Immature natural killer cell (primary cell): ENCODE measurements at regions not wholly inside any gene's neighbourhood (a gene's known extent, or its start where the extent isn't known, plus 50 kb on each side); places are given as distances from the start of the nearest gene placed in this dataset.

Source experiments
- DNase-seq, 3 donors: peaks; one replicate each; pipeline ENCODE4 v3.0.0; 2022; ENCODE audit warnings: mixed read lengths in 1 of 3
- H3K27ac Mint-ChIP-seq, 6 donors: one replicate each; pipeline ENCODE4 v1.8.0; 2020; ENCODE audit warnings: mixed read lengths in 6 of 6, mild to moderate bottlenecking in 5 of 6, inconsistent platforms in 4 of 6, moderate library complexity in 3 of 6
- H3K27me3 Mint-ChIP-seq, 3 donors: one replicate each; pipeline ENCODE4 v1.8.0; 2020 to 2021; ENCODE audit warnings: low read depth in 3 of 3, mild to moderate bottlenecking in 3 of 3, mixed read lengths in 3 of 3, moderate library complexity in 3 of 3, inconsistent platforms in 1 of 3
- H3K36me3 Mint-ChIP-seq, 3 donors: one replicate each; pipeline ENCODE4 v1.8.0; 2020; ENCODE audit warnings: mixed read lengths in 3 of 3, inconsistent platforms in 2 of 3, mild to moderate bottlenecking in 2 of 3
- H3K4me1 Mint-ChIP-seq, 2 donors: one replicate each; pipeline ENCODE4 v1.8.0; 2020; ENCODE audit warnings: inconsistent platforms in 2 of 2, mild to moderate bottlenecking in 2 of 2, mixed read lengths in 2 of 2, moderate library complexity in 1 of 2
- H3K4me3 Mint-ChIP-seq, 5 donors: one replicate each; pipeline ENCODE4 v1.8.0; 2020; ENCODE audit warnings: mild to moderate bottlenecking in 5 of 5, mixed read lengths in 5 of 5, inconsistent platforms in 3 of 5, moderate library complexity in 3 of 5
- H3K9me3 Mint-ChIP-seq, 6 donors: one replicate each; pipeline ENCODE4 v1.8.0; 2020; ENCODE audit warnings: mild to moderate bottlenecking in 6 of 6, mixed read lengths in 6 of 6, inconsistent platforms in 4 of 6, moderate library complexity in 3 of 6

- H3K27ac Mint-ChIP-seq: no peak overlapping the region
- H3K4me1 Mint-ChIP-seq: no peaks in the 10 kb centered on the region
- H3K9me3 Mint-ChIP-seq: peaks cover 0 to 12% (median 0%) of the 10 kb centered on the region in 6 donors
- H3K4me3 Mint-ChIP-seq: no peak overlapping the region
- H3K36me3 Mint-ChIP-seq: no peaks in the 10 kb centered on the region
- no peaks in the 10 kb centered on the region for H3K27me3 Mint-ChIP-seq
- no peak for DNase-seq
These were observed 435.8 kb upstream of the CLINT1 start for GRCh38 chr5:158294701-158295100.

- DNase-seq: no peak
- Mint-ChIP-seq H3K4me1 (no peaks in the 10 kb centered on the region), H3K27me3 (peaks cover 0 to 2% (median 0%) of the 10 kb centered on the region in 3 donors), H3K36me3 (no peaks in the 10 kb centered on the region), H3K27ac (no peak overlapping the region), H3K4me3 (no peak overlapping the region), H3K9me3 (peaks cover 0 to 12% (median 0%) of the 10 kb centered on the region in 6 donors)
These were observed 434.0 kb upstream of the CLINT1 start for GRCh38 chr5:158292981-158293380.

DNA sequence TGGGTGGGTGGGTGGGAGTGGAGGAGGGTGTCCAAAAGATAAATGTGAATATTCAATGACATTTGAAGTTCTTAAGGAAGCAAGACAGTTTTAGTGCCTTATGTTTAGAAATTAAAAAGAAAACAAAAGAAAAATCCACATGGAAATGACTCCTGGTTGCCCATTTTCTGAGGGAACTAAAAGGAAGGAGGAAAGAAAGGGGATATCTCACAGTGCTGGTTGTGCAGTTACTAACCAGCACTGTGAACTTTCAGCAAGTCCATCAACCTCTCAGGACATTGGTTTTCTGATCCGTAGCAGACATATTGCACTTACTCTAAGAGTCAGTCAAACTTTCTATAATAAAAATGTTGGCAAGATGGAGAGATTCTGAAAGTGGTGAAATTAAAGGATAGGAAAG, 431.0 kb upstream of the CLINT1 start:
- Mint-ChIP-seq H3K4me3 (no peak overlapping the region), H3K36me3 (no peaks in the 10 kb centered on the region), H3K4me1 (no peaks in the 10 kb centered on the region), H3K9me3 (no peaks in the 10 kb centered on the region), H3K27me3 (peaks cover 0 to 2% (median 0%) of the 10 kb centered on the region in 3 donors), H3K27ac (no peak overlapping the region)
- DNase-seq: no peak

GRCh38 chr5:158288272-158288657, 429.3 kb upstream of the CLINT1 start:
- H3K4me3 Mint-ChIP-seq: no peak overlapping the region
- H3K36me3 Mint-ChIP-seq: no peaks in the 10 kb centered on the region
- H3K4me1 Mint-ChIP-seq: no peaks in the 10 kb centered on the region
- peaks cover 0 to 2% (median 0%) of the 10 kb centered on the region in 6 donors for H3K9me3 Mint-ChIP-seq
- DNase-seq: no peak
- no peak overlapping the region for H3K27ac Mint-ChIP-seq
- peaks cover 0 to 2% (median 0%) of the 10 kb centered on the region in 3 donors for H3K27me3 Mint-ChIP-seq

DNA sequence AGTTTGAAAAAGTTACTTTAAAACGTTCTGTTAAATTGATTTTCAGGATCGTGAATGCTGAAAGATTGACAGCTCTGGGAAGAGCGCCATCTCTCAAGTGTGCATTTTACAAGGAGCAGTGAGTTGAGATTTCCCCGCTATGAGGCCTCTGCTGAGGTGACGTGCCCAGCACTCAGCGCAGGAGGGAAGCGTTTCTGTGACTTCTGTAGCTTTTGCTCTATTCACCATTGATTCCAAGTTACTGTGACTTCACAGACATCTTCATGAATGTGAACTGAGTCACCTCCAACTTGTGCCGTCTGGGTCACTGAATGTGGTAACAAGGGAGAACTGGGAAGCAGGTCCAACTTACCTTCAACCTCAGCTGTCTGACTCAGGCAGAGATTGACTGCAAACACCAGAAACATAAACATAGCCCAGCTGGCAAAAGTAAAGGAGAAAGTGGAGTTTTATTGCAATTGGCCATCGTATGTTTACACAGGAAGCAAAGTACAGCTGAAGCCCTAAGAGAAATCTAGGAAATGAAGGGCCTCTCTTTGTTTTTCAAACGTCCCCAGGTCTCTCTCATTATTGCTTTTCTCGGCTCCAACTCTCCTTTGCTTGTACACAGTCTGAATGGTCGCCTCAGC, 428.8 kb upstream of the CLINT1 start:
- peaks cover 0 to 2% (median 0%) of the 10 kb centered on the region in 6 donors for H3K9me3 Mint-ChIP-seq
- peaks cover 0 to 2% (median 0%) of the 10 kb centered on the region in 3 donors for H3K27me3 Mint-ChIP-seq
- H3K36me3 Mint-ChIP-seq: no peaks in the 10 kb centered on the region
- no peak overlapping the region for H3K4me3 Mint-ChIP-seq
- DNase-seq: no peak
- H3K27ac Mint-ChIP-seq: no peak overlapping the region
- no peaks in the 10 kb centered on the region for H3K4me1 Mint-ChIP-seq

- peaks cover 0 to 2% (median 0%) of the 10 kb centered on the region in 3 donors for H3K27me3 Mint-ChIP-seq
- H3K27ac Mint-ChIP-seq: no peak overlapping the region
- H3K36me3 Mint-ChIP-seq: no peaks in the 10 kb centered on the region
- no peak overlapping the region for H3K4me3 Mint-ChIP-seq
- DNase-seq: no peak
- no peaks in the 10 kb centered on the region for H3K4me1 Mint-ChIP-seq
- H3K9me3 Mint-ChIP-seq: peaks cover 0 to 2% (median 0%) of the 10 kb centered on the region in 6 donors
These were observed 427.9 kb upstream of the CLINT1 start for GRCh38 chr5:158286827-158287226.

DNA sequence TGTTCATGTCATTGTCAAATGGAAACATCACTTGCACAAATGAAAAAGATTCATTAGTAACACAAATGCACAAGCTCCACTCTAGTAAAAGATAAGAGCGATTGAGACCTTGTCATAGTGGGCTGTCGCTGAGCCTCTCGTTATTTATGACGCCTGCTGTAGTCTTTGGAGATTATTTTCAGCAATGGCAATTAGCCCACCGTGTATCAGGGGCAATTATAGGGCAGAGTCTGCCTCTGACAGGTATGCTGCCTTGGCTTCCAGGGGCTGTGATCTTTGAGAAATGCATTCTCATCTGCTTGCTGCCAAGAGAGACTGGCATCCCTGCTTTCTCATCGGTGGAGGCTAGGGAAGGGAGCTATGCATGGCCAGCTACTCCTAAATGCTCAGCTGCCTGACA, 426.8 kb upstream of the CLINT1 start:
- Mint-ChIP-seq H3K4me1 (no peaks in the 10 kb centered on the region), H3K36me3 (no peaks in the 10 kb centered on the region), H3K27me3 (peaks cover 0 to 2% (median 0%) of the 10 kb centered on the region in 3 donors), H3K9me3 (peaks cover 0 to 2% (median 0%) of the 10 kb centered on the region in 6 donors), H3K27ac (no peak overlapping the region), H3K4me3 (no peak overlapping the region)
- no peak for DNase-seq

DNA sequence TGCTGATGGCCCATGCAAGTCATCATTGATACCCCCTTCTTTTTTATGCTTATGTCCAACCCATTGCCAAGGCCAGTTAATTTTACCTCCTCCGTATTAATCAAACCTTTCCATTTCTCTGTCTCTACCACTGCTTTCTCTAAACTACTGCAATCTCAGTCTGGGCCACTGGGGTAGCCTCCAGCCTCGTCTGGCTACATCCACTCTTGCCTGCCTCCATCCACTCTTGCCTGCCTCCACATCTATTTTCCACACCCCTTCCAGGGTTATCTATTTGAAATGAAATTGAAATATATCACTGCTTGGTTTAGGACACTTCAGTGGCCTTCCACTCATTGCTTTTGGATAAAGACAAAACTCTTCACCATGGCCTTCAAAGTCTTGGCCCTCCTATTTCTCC, 425.3 kb upstream of the CLINT1 start:
- no peak overlapping the region for H3K4me3 Mint-ChIP-seq
- peaks cover 0 to 2% (median 0%) of the 10 kb centered on the region in 6 donors for H3K9me3 Mint-ChIP-seq
- no peak for DNase-seq
- no peaks in the 10 kb centered on the region for H3K4me1 Mint-ChIP-seq
- no peaks in the 10 kb centered on the region for H3K27me3 Mint-ChIP-seq
- no peaks in the 10 kb centered on the region for H3K36me3 Mint-ChIP-seq
- no peak overlapping the region for H3K27ac Mint-ChIP-seq

DNA sequence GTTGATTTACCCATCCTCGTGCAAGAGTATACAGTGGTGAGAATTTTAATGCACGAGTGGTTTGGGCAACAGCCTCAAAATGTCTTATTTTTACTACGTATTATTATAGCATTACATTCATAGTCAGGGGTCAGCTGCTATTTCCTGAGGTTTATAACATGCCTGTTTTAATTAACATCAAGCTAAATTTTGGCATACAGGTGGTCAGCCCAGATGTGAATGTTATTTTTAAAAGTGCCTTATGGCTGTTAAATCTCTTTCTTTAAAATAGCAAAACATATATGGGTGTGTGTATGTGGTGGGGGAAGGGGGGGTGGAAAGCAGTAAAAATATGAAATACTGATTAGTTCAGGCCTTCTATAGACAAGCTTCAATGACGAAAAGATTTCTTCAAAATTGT, 424.5 kb upstream of the CLINT1 start:
- DNase-seq: no peak
- Mint-ChIP-seq H3K4me3 (no peak overlapping the region), H3K4me1 (no peaks in the 10 kb centered on the region), H3K27ac (no peak overlapping the region), H3K9me3 (peaks cover 0 to 2% (median 0%) of the 10 kb centered on the region in 6 donors), H3K36me3 (no peaks in the 10 kb centered on the region), H3K27me3 (no peaks in the 10 kb centered on the region)

DNA sequence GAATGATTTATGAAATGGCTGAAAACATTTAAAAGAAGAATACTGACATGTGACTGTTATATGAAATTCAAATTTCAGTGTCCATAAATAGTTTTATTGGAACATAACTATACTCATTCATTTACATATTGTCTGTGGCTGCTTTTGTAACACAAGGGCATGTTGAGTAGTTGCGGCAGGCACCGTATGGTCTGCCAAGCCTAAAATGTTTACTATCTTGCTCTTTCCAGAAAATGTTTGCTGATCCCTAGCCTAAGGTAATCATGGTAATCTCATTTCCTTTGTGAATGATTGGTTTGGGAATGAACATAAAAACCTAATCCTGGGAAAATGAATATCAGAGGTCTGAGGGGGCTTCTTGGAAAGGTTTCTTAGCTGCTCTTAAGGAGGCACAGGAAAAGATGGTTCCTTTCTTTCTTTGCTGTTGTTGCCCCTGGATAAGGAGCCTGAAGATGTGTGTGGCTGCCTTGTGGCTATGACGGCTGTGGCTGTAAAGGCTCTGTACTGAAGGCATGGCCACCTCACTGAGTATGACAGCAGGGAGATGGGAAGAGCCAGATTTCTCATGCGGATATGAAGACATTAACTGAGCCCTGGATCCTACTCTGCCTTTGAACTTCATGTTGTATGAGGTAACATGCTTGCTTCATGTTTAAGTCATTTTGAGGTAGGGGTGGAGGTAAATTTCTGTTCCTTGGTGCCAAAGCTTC, 419.4 kb upstream of the CLINT1 start:
- H3K27ac Mint-ChIP-seq: no peak overlapping the region
- H3K36me3 Mint-ChIP-seq: no peaks in the 10 kb centered on the region
- peaks cover 0 to 2% (median 0%) of the 10 kb centered on the region in 6 donors for H3K9me3 Mint-ChIP-seq

GRCh38 chr5:158277276-158277675, 418.3 kb upstream of the CLINT1 start:
- H3K4me3 Mint-ChIP-seq: no peak overlapping the region
- H3K4me1 Mint-ChIP-seq: no peaks in the 10 kb centered on the region
- H3K36me3 Mint-ChIP-seq: no peaks in the 10 kb centered on the region
- H3K27me3 Mint-ChIP-seq: no peaks in the 10 kb centered on the region
- peaks cover 0 to 2% (median 0%) of the 10 kb centered on the region in 6 donors for H3K9me3 Mint-ChIP-seq
- DNase-seq: no peak
- no peak overlapping the region for H3K27ac Mint-ChIP-seq

More for the DNA sequence above, 419.4 kb upstream of the CLINT1 start:
- no peak overlapping the region for H3K4me3 Mint-ChIP-seq
- H3K4me1 Mint-ChIP-seq: no peaks in the 10 kb centered on the region
- no peak for DNase-seq
- H3K27me3 Mint-ChIP-seq: no peaks in the 10 kb centered on the region

GRCh38 chr5:158276692-158277091, 417.7 kb upstream of the CLINT1 start:
- H3K27ac Mint-ChIP-seq: no peak overlapping the region
- no peak for DNase-seq
- peaks cover 0 to 2% (median 0%) of the 10 kb centered on the region in 6 donors for H3K9me3 Mint-ChIP-seq
- no peak overlapping the region for H3K4me3 Mint-ChIP-seq
- no peaks in the 10 kb centered on the region for H3K36me3 Mint-ChIP-seq
- no peaks in the 10 kb centered on the region for H3K4me1 Mint-ChIP-seq
- H3K27me3 Mint-ChIP-seq: peaks cover 0 to under 1% (median 0%) of the 10 kb centered on the region in 3 donors

DNA sequence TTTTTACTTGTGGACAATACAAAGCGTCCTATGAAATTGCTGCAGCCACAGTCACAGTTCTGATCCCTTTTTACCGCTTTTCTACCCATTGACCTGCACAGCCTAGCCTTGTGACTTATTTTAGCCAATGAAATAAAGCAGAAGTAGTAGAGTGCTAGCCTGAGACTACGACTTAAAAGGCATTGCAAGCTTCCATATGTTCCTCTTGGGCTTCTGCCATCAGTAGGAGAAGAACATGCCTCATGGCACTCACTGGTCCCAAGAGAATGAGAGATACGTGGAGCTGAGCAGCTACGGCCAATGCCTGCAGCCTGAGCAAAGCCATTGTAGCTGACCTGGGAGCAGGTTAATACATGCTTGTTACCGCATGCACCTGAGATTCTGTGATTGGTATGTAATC, 416.6 kb upstream of the CLINT1 start:
- H3K36me3 Mint-ChIP-seq: no peaks in the 10 kb centered on the region
- no peak overlapping the region for H3K4me3 Mint-ChIP-seq
- H3K9me3 Mint-ChIP-seq: peaks cover 0 to 2% (median 0%) of the 10 kb centered on the region in 6 donors
- H3K27ac Mint-ChIP-seq: no peak overlapping the region
- no peak for DNase-seq
- peaks cover 2% of the 10 kb centered on the region in 3 donors for H3K27me3 Mint-ChIP-seq
- H3K4me1 Mint-ChIP-seq: no peaks in the 10 kb centered on the region

DNA sequence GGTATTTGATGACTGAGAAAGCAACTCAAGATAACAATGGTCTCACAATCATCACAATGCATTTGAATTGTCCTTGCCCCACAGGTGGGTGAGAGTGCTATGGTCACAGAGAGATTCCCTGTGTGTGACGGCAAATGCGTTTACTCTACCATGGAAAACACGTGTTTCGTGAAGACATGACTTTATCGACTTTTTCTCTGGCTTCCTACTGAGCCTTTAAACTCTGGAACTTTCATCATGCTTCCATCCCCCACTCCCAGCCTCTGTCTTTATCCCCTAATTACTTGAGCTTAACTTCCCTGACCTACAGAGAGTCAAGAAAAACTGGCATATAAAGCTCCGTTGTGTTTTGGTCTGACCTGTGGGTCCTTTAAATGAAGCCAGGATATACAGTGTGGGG, 414.1 kb upstream of the CLINT1 start:
- no peak overlapping the region for H3K27ac Mint-ChIP-seq
- H3K27me3 Mint-ChIP-seq: peaks cover 2% of the 10 kb centered on the region in 3 donors
- H3K4me1 Mint-ChIP-seq: no peaks in the 10 kb centered on the region
- no peaks in the 10 kb centered on the region for H3K36me3 Mint-ChIP-seq
- H3K9me3 Mint-ChIP-seq: peaks cover 0 to 1% (median 0%) of the 10 kb centered on the region in 6 donors
- DNase-seq: no peak
- no peak overlapping the region for H3K4me3 Mint-ChIP-seq
